Activated naive CD4-positive, alpha-beta T cell treated with anti-CD3 and anti-CD28 coated beads, Interleukin-2, amount 10 ng/mL, durations not matched to agents 7 days and 5 days (primary cell): ENCODE measurements at regions not wholly inside any gene's neighbourhood (a gene's known extent, or its start where the extent isn't known, plus 50 kb on each side); places are given as distances from the start of the nearest gene placed in this dataset.

Experiments used
- CTCF ChIA-PET: fragments of 350-600 bp; sonication (Branson Sonifier 250); formaldehyde crosslinking; loops from one replicate; lab custom pipeline; 2021; ENCODE audit warnings: antibody characterized with exemption; lab: Charles Lee
- DNase-seq: peaks from one replicate; pipeline ENCODE4 v3.0.0-alpha.2; 2020
- H3K27ac Mint-ChIP-seq: one replicate; pipeline ENCODE4 v1.8.0; 2021; ENCODE audit warnings: mild to moderate bottlenecking, moderate library complexity, mixed read lengths
- H3K27me3 Mint-ChIP-seq: one replicate; pipeline ENCODE4 v1.8.0; 2021; ENCODE audit warnings: mild to moderate bottlenecking, mixed read lengths
- H3K36me3 Mint-ChIP-seq: one replicate; pipeline ENCODE4 v1.8.0; 2021; ENCODE audit warnings: mixed read lengths
- H3K4me1 Mint-ChIP-seq: one replicate; pipeline ENCODE4 v1.8.0; 2021; ENCODE audit warnings: mixed read lengths
- H3K4me3 Mint-ChIP-seq: one replicate; pipeline ENCODE4 v1.8.0; 2021; ENCODE audit warnings: mild to moderate bottlenecking, moderate library complexity, mixed read lengths
- H3K9me3 Mint-ChIP-seq: one replicate; pipeline ENCODE4 v1.8.0; 2021; ENCODE audit warnings: mixed read lengths

DNA sequence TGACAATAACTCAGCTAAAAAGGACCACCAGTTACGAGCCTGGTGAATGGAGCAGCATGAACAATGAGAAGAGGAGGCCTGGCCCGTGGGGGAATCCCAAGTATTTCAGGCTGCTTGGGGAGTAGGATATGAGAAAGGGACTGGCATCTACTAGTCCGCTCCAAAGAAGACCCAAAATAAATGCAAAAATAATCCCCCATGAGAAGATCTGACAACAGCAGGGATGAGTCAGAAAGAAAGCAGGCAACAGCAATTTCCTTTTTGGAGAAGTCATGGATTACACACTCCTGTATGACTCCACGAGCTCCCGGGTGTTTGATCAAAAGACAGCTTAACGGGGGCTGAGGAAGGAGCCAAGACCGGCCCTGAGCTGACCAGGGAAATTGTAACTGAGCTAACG is 111.4 kb downstream of the SOX11 start:
- peaks cover 2% of the 10 kb centered on the region for H3K9me3 Mint-ChIP-seq
- CTCF ChIA-PET: no interaction called here
- H3K27ac Mint-ChIP-seq: no peak overlapping the region
- no peak overlapping the region for H3K4me3 Mint-ChIP-seq
- H3K36me3 Mint-ChIP-seq: no peaks in the 10 kb centered on the region
- no peaks in the 10 kb centered on the region for H3K4me1 Mint-ChIP-seq
- no peak for DNase-seq
- H3K27me3 Mint-ChIP-seq: no peaks in the 10 kb centered on the region

DNA sequence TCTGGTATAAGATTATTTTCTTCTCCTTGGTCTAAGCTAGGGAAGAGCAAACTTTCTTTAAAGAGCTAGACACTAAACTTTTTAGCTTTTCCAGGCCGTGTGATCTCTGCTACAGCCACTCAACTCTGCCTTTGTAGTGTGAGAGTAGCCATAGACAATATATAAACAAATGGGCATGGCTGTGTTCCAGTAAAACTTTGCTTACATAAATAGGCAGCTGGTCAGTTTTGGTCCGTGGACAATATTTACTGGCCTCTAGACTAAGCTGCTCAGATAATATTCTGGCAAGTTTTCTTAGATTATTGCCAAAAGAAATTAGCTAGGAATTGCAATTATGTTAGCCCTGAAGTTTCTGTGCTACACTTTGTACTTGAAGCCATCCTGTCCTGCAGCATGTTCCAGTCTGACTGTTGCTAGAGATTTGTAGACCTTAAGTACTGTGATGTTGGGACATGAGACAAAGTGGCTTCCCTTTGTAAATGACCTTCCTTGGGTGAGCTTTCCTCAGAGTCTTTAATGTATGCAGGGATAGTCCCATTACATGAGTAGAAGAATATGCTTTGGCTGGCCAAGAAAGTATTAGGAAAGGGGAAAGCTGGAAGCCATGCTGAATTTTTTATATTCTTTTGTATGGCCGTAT is 126.9 kb downstream of the SOX11 start:
- Mint-ChIP-seq H3K27me3 (no peaks in the 10 kb centered on the region), H3K9me3 (no peaks in the 10 kb centered on the region), H3K4me1 (no peaks in the 10 kb centered on the region), H3K4me3 (no peak overlapping the region), H3K27ac (no peak overlapping the region), H3K36me3 (no peaks in the 10 kb centered on the region)
- DNase-seq: no peak
- CTCF ChIA-PET: no interaction called here

DNA sequence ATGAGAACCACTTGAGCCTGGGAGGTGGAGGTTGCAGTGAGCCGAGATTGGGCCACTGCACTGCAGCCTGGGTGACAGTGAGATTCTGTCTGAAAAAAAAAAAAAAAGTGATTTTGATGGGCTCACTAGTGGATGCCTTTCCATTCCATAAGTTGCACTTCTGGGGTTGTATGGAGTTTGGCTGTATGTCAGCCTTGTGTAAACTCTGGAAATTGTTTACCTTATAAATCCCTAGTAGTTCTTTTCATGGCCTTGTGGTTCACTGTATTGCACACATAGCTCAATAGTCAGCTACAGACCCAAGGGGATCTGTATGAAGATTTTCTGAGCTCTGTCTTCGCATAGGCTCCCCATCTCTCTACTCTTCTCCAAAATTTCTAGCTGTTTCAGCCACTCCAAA is 131.9 kb downstream of the SOX11 start:
- H3K36me3 Mint-ChIP-seq: no peaks in the 10 kb centered on the region
- CTCF ChIA-PET: no interaction called here
- H3K4me1 Mint-ChIP-seq: no peaks in the 10 kb centered on the region
- H3K4me3 Mint-ChIP-seq: no peak overlapping the region
- no peak overlapping the region for H3K27ac Mint-ChIP-seq
- H3K9me3 Mint-ChIP-seq: no peaks in the 10 kb centered on the region
- H3K27me3 Mint-ChIP-seq: no peaks in the 10 kb centered on the region
- DNase-seq: no peak

DNA sequence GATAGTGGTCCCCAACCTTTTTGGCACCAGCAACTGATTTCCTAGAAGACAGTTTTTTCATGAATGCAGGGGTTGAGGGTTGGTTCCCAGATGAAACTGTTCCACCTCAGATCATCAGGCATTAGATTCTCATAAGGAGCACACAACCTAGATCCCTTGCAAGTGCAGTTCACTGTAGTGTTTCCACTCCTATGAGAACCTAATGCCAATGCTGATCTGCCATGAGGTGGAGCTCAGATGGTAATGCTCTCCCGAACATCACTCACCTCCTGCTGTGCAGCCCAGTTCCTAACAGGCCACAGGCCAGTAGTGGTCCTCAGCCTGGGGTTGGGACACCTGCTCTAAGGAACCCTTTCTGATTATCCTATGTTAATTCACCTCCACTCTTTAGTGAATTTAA is 133.5 kb downstream of the SOX11 start:
- Mint-ChIP-seq H3K27me3 (no peaks in the 10 kb centered on the region), H3K9me3 (no peaks in the 10 kb centered on the region), H3K4me1 (no peaks in the 10 kb centered on the region), H3K4me3 (no peak overlapping the region), H3K36me3 (no peaks in the 10 kb centered on the region), H3K27ac (no peak overlapping the region)
- no peak for DNase-seq
- CTCF ChIA-PET: no interaction called here

DNA sequence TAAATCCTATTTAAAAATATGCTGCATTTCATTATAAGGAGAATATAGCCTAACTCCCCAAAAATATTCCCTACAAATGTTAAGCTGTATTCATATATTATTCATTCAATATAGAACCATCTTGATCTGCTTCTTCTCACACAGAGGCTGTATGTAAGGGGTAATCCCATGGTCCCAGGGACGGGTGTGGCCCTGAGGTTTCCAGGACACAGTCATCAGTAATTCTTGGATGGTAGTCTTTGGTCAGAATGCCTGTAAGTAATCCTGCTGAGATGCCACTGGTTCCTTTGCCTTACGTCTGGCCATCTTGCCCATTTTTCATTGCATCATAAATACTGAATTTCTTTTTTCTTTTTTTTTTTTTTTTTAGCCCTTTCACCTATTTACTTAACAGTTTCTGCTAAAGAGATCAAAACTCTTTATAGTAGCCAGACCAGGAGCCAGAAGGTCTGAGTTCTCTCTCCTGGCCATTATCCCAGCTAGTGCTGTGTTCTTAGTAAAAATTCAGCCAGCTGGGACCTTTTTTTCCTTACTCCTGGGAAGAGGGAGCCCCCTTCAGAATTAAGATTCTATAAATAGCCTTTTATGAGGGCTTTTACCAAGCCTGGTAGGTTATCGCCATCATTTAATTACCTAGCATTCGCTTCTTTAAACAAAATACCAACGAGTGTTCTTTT is 134.9 kb downstream of the SOX11 start:
- Mint-ChIP-seq H3K27ac (no peak overlapping the region), H3K4me3 (no peak overlapping the region), H3K27me3 (no peaks in the 10 kb centered on the region), H3K9me3 (no peaks in the 10 kb centered on the region), H3K36me3 (no peaks in the 10 kb centered on the region), H3K4me1 (no peaks in the 10 kb centered on the region)
- CTCF ChIA-PET: no interaction called here
- no peak for DNase-seq

DNA sequence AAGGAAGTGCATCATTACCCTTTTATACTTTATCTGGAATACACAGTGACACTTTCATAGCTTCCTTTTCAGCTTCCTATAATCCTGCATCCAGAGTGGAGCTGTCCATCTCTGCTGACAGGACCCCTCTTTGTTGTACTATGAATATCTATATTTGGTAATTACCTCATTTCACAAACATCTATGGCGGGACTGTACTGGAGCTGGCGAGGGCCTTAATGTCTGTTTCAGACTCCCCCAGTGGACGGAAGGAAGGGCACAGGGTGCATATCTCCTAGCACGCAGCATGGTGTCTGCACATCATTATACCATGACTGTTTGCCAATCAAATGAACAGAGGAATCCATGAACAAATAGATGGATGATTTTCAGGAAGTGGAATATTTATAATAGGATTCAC is 142.3 kb downstream of the SOX11 start:
- CTCF ChIA-PET: no interaction called here
- Mint-ChIP-seq H3K27me3 (no peaks in the 10 kb centered on the region), H3K36me3 (no peaks in the 10 kb centered on the region), H3K27ac (no peak overlapping the region), H3K9me3 (peaks cover 3% of the 10 kb centered on the region), H3K4me3 (no peak overlapping the region), H3K4me1 (no peaks in the 10 kb centered on the region)
- no peak for DNase-seq

DNA sequence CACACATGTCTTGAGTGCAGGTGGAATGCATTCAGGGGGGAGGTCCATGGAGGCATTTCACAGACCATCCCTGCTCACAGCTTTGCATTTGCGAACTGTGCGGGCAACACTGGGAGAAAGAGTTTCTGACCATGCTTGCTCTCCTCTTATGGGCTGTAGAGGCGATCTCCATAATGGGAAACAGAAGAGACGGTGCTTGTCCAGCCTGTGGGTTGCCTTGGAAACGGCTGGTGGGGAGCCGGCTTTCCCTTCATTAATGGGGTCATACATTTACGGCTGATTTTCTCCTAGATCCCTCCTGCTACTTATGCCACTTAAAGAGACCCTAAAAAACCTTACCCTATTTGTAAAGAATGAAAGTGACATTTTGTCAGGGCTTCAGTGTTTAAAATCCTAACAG is 147.4 kb downstream of the SOX11 start:
- Mint-ChIP-seq H3K27me3 (no peaks in the 10 kb centered on the region), H3K4me1 (no peaks in the 10 kb centered on the region), H3K4me3 (no peak overlapping the region), H3K36me3 (no peaks in the 10 kb centered on the region), H3K27ac (no peak overlapping the region), H3K9me3 (peaks cover 8% of the 10 kb centered on the region)
- CTCF ChIA-PET: no interaction called here
- no peak for DNase-seq

DNA sequence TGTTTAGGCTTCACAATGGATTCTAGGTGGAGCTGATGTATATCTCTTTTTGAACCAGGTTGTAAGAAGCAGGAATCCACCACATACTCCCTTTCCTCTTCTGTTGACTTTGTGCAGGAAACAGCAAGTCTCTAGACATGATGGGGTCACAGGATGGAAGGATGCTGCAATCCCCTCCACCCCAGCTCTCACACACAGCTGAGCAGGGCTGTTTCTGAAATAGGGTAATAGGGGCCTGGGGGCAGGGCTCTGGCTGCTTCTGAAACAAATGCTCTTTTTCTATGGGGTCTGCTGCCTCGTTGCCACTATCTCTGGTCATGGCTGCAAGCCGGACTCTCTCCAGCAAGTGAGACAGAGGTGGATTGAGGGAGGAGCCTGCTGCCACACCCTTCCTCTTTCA is 148.9 kb downstream of the SOX11 start:
- CTCF ChIA-PET: no interaction called here
- H3K4me3 Mint-ChIP-seq: no peak overlapping the region
- H3K9me3 Mint-ChIP-seq: peaks cover 11% of the 10 kb centered on the region
- H3K36me3 Mint-ChIP-seq: no peaks in the 10 kb centered on the region
- H3K27me3 Mint-ChIP-seq: no peaks in the 10 kb centered on the region
- H3K4me1 Mint-ChIP-seq: no peaks in the 10 kb centered on the region
- DNase-seq: no peak
- no peak overlapping the region for H3K27ac Mint-ChIP-seq

DNA sequence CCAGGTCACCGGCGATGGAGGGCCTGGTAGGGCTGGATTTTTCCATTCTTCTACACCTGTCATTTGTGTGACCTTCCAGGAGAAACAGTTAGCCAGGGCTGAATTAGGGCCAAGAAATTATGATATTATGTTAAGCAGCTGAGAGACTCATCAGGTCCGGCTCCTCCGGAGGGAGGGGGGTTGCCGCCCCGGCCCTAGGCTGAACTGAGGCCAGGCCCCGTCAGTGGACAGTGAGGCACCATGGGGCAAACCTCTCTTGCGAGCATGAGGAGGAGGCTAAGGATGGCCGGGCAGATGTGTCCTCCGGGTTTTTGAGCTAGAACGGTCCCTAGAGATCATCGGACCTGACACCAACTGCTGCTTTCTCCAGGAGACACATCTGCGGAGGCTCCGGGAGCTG is 150.1 kb downstream of the SOX11 start:
- no peaks in the 10 kb centered on the region for H3K27me3 Mint-ChIP-seq
- no peak overlapping the region for H3K4me3 Mint-ChIP-seq
- no peak overlapping the region for H3K27ac Mint-ChIP-seq
- H3K9me3 Mint-ChIP-seq: peaks cover 11% of the 10 kb centered on the region
- DNase-seq: no peak
- no peaks in the 10 kb centered on the region for H3K4me1 Mint-ChIP-seq
- H3K36me3 Mint-ChIP-seq: no peaks in the 10 kb centered on the region
- CTCF ChIA-PET: no interaction called here

DNA sequence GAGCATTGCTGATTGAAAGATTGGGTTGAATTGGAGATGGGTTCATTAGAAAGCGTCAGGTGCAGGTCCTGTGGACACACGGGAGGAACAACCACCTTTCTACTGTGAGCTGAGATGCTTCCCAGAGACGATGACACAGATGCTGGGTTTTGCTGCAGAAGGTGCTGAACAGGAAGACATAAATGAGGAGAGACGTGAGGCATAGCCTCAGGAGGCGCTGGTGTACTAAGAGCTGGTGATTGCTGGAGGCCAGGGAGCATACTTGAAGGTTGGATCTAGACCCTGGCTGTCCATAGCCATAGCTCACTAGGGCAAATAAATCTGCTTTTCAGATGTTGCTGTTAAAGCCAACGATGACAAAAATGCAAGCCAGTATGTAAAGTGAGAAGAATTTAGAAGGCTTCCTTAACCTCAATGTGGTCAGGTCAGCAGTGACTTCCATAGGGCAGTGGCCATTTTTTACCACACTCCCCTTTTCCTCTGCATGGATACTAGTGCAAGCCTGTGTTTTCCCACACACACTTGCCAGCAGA is 153.7 kb downstream of the SOX11 start:
- Mint-ChIP-seq H3K36me3 (no peaks in the 10 kb centered on the region), H3K27me3 (no peaks in the 10 kb centered on the region), H3K27ac (no peak overlapping the region), H3K4me3 (no peak overlapping the region), H3K4me1 (no peaks in the 10 kb centered on the region), H3K9me3 (peaks cover 9% of the 10 kb centered on the region)
- no peak for DNase-seq
- CTCF ChIA-PET: no interaction called here

DNA sequence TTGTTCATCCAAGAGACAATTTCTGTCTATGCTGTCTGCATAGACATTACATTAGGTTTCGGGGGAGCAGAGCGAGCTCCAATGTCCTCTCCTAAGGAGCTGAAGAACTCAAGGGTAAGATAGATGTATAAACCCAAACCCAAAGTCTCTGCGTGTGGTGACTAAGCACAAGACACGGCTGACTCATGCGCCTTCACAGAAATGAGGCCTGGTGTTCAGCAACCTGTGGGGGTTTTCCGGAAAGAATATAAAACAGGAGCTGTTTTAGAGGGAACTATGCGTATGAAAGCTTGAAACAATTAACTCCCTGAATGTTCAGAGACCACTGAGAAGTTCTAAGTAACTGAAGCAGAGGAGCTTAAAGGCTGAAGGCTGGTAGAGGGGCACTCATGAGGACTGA is 154.7 kb downstream of the SOX11 start:
- Mint-ChIP-seq H3K36me3 (no peaks in the 10 kb centered on the region), H3K27ac (no peak overlapping the region), H3K4me1 (no peaks in the 10 kb centered on the region), H3K4me3 (no peak overlapping the region), H3K27me3 (no peaks in the 10 kb centered on the region), H3K9me3 (peaks cover 8% of the 10 kb centered on the region)
- DNase-seq: no peak
- CTCF ChIA-PET: no interaction called here

DNA sequence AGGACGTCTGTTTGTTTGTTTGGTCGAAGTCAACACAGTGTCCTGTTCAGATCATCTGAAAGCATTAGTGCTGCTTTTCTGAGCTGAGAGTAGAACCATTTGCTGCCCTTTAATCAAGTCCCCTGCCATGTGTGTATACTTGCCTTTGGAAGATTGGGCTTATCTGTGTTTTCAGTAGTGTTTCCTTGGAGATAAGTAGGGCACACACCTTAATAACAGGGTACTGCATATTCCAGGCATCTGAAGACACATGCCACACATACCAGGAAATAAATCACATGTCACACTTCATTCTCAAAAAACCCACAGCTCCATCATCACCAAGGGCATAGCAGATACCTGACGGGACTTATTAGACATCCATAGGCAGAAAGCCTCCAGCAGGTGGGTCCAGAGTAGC is 157.4 kb downstream of the SOX11 start:
- H3K9me3 Mint-ChIP-seq: peaks cover 11% of the 10 kb centered on the region
- no peaks in the 10 kb centered on the region for H3K4me1 Mint-ChIP-seq
- no peak for DNase-seq
- H3K4me3 Mint-ChIP-seq: no peak overlapping the region
- H3K27me3 Mint-ChIP-seq: no peaks in the 10 kb centered on the region
- CTCF ChIA-PET: no interaction called here
- no peaks in the 10 kb centered on the region for H3K36me3 Mint-ChIP-seq
- no peak overlapping the region for H3K27ac Mint-ChIP-seq

DNA sequence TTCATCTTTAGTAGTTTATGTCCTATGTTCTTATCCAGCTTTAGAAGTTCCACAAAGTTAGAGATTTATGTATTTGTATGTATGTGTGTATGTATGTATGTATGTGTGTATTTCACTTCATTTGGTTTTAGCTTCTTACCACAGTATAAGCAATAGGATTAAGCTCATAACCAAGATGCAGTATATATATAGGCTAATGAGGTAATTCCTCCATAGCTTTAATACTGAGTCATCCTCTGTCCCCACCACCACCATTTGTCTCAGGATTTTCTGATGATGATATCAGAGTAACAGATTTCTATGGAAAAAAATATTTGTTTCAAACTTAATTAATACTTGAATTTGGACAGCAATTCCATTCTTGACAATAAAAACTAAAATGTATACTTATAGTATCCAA is 159.2 kb downstream of the SOX11 start:
- no peak for DNase-seq
- Mint-ChIP-seq H3K4me1 (no peaks in the 10 kb centered on the region), H3K27ac (no peak overlapping the region), H3K9me3 (peaks cover 8% of the 10 kb centered on the region), H3K36me3 (no peaks in the 10 kb centered on the region), H3K4me3 (no peak overlapping the region), H3K27me3 (no peaks in the 10 kb centered on the region)
- CTCF ChIA-PET: no interaction called here

DNA sequence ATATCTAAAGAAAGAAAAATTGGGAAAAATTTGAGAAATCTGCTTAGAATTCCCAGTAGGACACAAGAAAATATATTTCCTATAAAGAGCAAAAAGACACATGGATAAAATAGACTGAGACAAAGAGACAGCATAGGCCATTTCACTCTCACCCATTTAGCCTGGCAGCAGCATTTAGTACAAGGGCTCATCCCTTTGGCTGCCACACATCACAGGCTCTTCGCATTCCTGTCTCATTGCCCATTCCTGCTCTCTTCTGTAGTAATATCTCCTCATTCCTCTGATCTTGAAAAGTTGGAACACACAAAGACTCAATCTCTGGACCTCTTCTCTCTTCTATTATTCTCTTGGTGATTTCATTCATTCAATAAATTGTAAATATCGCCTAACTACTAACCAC is 162.6 kb downstream of the SOX11 start:
- Mint-ChIP-seq H3K36me3 (no peaks in the 10 kb centered on the region), H3K27ac (no peak overlapping the region), H3K4me3 (no peak overlapping the region), H3K4me1 (no peaks in the 10 kb centered on the region), H3K9me3 (peaks cover 14% of the 10 kb centered on the region), H3K27me3 (no peaks in the 10 kb centered on the region)
- no peak for DNase-seq
- CTCF ChIA-PET: interaction anchor here (0.6 kb wide), 1 partner anchor 13 kb away, joined by 5 read pairs; no protein-coding TSS in a partner anchor

DNA sequence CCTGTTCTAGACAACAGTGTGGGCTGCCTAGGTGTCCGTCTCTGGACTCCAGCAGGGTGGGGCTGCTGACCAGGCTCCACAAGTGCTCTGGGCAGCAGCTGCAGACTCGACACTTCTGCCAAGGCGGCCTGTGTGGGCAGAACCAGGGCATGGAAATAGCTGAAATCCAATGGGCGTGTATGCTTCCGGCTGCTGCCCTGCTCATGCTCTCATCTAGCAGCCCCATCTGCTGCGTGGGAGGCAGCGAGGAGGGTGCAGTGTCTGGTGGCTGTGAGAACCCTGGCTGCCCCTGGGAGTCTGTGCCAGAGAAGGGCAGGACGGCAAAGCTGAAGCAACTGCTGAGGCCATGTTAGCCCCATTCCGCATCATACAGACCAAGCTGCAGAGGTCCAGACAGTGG is 174.9 kb downstream of the SOX11 start:
- Mint-ChIP-seq H3K4me1 (no peaks in the 10 kb centered on the region), H3K4me3 (no peak overlapping the region), H3K36me3 (no peaks in the 10 kb centered on the region), H3K27me3 (no peaks in the 10 kb centered on the region), H3K27ac (no peak overlapping the region), H3K9me3 (peaks cover 5% of the 10 kb centered on the region)
- no peak for DNase-seq
- CTCF ChIA-PET: interaction anchor here (0.6 kb wide), 1 partner anchor 12 kb away, joined by 5 read pairs; no protein-coding TSS in a partner anchor
